SW480 (cell line): ENCODE measurements at regions not wholly inside any gene's neighbourhood (a gene's known extent, or its start where the extent isn't known, plus 50 kb on each side); places are given as distances from the start of the nearest gene placed in this dataset.

Experiments used
- DNase-seq: peaks from one replicate; pipeline ENCODE4 v3.0.0-alpha.2; 2016; ENCODE audit warnings: low spot score

GRCh38 chr11:122230385-122230755, 114.4 kb upstream of the BLID start:
- no peak for DNase-seq

- peak; percentile 89 for DNase-seq
Observed at GRCh38 chr11:122229481-122230384, 113.7 kb upstream of the BLID start.

GRCh38 chr11:122229078-122229477, 113.1 kb upstream of the BLID start:
- DNase-seq: peak; percentile 78

- DNase-seq: peak; percentile 91
Observed at GRCh38 chr11:122226810-122227379, 110.9 kb upstream of the BLID start.

GRCh38 chr11:122224867-122225266, 108.9 kb upstream of the BLID start:
- DNase-seq: no peak

- no peak for DNase-seq
Observed at GRCh38 chr11:122220321-122220720, 104.3 kb upstream of the BLID start.

- no peak for DNase-seq
Observed at GRCh38 chr11:122219791-122220190, 103.8 kb upstream of the BLID start.

- peak; percentile 64 for DNase-seq
Observed at GRCh38 chr11:122215244-122215992, 99.4 kb upstream of the BLID start.

GRCh38 chr11:122214567-122214966, 98.6 kb upstream of the BLID start:
- DNase-seq: no peak

GRCh38 chr11:122214080-122214479, 98.1 kb upstream of the BLID start:
- DNase-seq: no peak

GRCh38 chr11:122213171-122213570, 97.2 kb upstream of the BLID start:
- DNase-seq: no peak

- no peak for DNase-seq
Observed at GRCh38 chr11:122210367-122210997, 94.5 kb upstream of the BLID start.

- no peak for DNase-seq
Observed at GRCh38 chr11:122209619-122210366, 93.8 kb upstream of the BLID start.

- DNase-seq: no peak
Observed at GRCh38 chr11:122207921-122208764, 92.1 kb upstream of the BLID start.

GRCh38 chr11:122207505-122207904, 91.5 kb upstream of the BLID start:
- no peak for DNase-seq

- DNase-seq: no peak
Observed at GRCh38 chr11:122205036-122205435, 89.0 kb upstream of the BLID start.

- DNase-seq: no peak
Observed at GRCh38 chr11:122204206-122204605, 88.2 kb upstream of the BLID start.

GRCh38 chr11:122202951-122203456, 87.0 kb upstream of the BLID start:
- peak; percentile 66 for DNase-seq

- DNase-seq: peak; percentile 64
Observed at GRCh38 chr11:122202161-122202950, 86.3 kb upstream of the BLID start.

GRCh38 chr11:122201106-122201505, 85.1 kb upstream of the BLID start:
- no peak for DNase-seq
